ENCODE measurements at regions not wholly inside any gene's neighbourhood (a gene's known extent, or its start where the extent isn't known, plus 50 kb on each side); places are given as distances from the start of the nearest gene placed in this dataset.

GRCh38 chr16:58889516-58889915, 155.4 kb upstream of the GOT2 start:
- TF ChIP-seq POLR2A (IDR thresholded peaks at IDR 0.05; ENCODE audit: low read length), result no peak
- TF ChIP-seq GATA1 (IDR thresholded peaks at IDR 0.05; ENCODE audit: low read depth, low read length), result no peak
